GM12865 (cell line): ENCODE measurements at regions not wholly inside any gene's neighbourhood (a gene's known extent, or its start where the extent isn't known, plus 50 kb on each side); places are given as distances from the start of the nearest gene placed in this dataset.

Experiments
- DNase-seq: peaks from one replicate; pipeline ENCODE4 v3.0.0; 2010; ENCODE audit warnings: low read depth
- H3K4me3 ChIP-seq: 2 replicates; pipeline ENCODE4 v1.5.1; 2011; ENCODE audit warnings: mild to moderate bottlenecking, low read depth, low read length, control low read depth
- CTCF ChIP-seq: IDR thresholded peaks from 2 replicates; pipeline ENCODE4 v1.5.1; 2011; ENCODE audit warnings: low read length, control low read depth, low read depth, inconsistent platforms; ENCODE audit not compliant: insufficient read depth; ENCODE audit errors: missing control alignments

- DNase-seq = no peak
- no peak for TF ChIP-seq CTCF
- no peak overlapping the region for H3K4me3 ChIP-seq
Measured at GRCh38 chr4:85218756-85219155, 252.3 kb upstream of the WDFY3 start.

GRCh38 chr4:85221606-85222005 lies 253.3 kb upstream of the ARHGAP24 start:
- no peak for DNase-seq
- no peak overlapping the region for H3K4me3 ChIP-seq
- no peak for TF ChIP-seq CTCF

- DNase-seq = no peak
- H3K4me3 ChIP-seq = no peak overlapping the region
- TF ChIP-seq CTCF = no peak
Measured at GRCh38 chr4:85222561-85222960, 252.4 kb upstream of the ARHGAP24 start.

- peak; percentile 50 for TF ChIP-seq CTCF
- peak; percentile 8 for DNase-seq
- no peak overlapping the region for H3K4me3 ChIP-seq
Measured at GRCh38 chr4:85228264-85228663, 246.7 kb upstream of the ARHGAP24 start.

- TF ChIP-seq CTCF = no peak
- DNase-seq = no peak
- H3K4me3 ChIP-seq = no peak overlapping the region
Measured at GRCh38 chr4:85233516-85233915, 241.4 kb upstream of the ARHGAP24 start.

GRCh38 chr4:85243857-85244256 lies 231.1 kb upstream of the ARHGAP24 start:
- no peak overlapping the region for H3K4me3 ChIP-seq
- TF ChIP-seq CTCF = no peak
- DNase-seq = no peak

- H3K4me3 ChIP-seq = no peak overlapping the region
- DNase-seq = no peak
- TF ChIP-seq CTCF = no peak
Measured at GRCh38 chr4:85244638-85245037, 230.3 kb upstream of the ARHGAP24 start.
